Esophagus muscularis mucosa (tissue), 4 donors: ENCODE measurements at regions not wholly inside any gene's neighbourhood (a gene's known extent, or its start where the extent isn't known, plus 50 kb on each side); places are given as distances from the start of the nearest gene placed in this dataset.

Experiments
- DNase-seq: peaks from one replicate; pipeline ENCODE4 v3.0.0-alpha.2; 2017; ENCODE audit errors: extremely low spot score
- H3K27ac ChIP-seq, 4 donors: fragments of 200-600 bp; sonication (generic); replicated peaks in 1 of 4; 1 replicate in 3 of 4; 2 replicates in 1 of 4; pipeline ENCODE4 v1.5.1; 2016 to 2019; ENCODE audit warnings: mild to moderate bottlenecking in 1 of 4
- H3K27me3 ChIP-seq, 4 donors: fragments of 200-600 bp; sonication (generic); one replicate each; pipeline versions ENCODE4 v1.5.1 to v1.6.0; 2016 to 2019
- H3K36me3 ChIP-seq, 4 donors: fragments of 200-600 bp; sonication (generic); one replicate each; pipeline ENCODE4 v1.5.1; 2016 to 2019
- H3K4me1 ChIP-seq, 4 donors: fragments of 200-600 bp; sonication (generic); one replicate each; pipeline ENCODE4 v1.5.1; 2016 to 2019
- H3K4me3 ChIP-seq, 4 donors: fragments of 200-600 bp; sonication (generic); 1 replicate in 2 of 4; 2 replicates in 2 of 4; pipeline ENCODE4 v1.5.1; 2016 to 2019; ENCODE audit warnings: mild to moderate bottlenecking in 4 of 4, moderate library complexity in 1 of 4
- H3K9me3 ChIP-seq, 4 donors: fragments of 200-600 bp; sonication (generic); 1 replicate in 3 of 4; 2 replicates in 1 of 4; pipeline ENCODE4 v1.5.1; 2016 to 2019
- EP300 ChIP-seq: sonication (generic); formaldehyde crosslinking; IDR thresholded peaks from one replicate; pipeline ENCODE4 v1.6.1; 2017; ENCODE audit warnings: antibody characterized with exemption
- POLR2A ChIP-seq: fragments of 450-650 bp; IDR thresholded peaks from one replicate; pipeline ENCODE4 v1.6.1; 2017; ENCODE audit warnings: antibody characterized with exemption, moderate library complexity, mild to moderate bottlenecking, low read depth
- POLR2AphosphoS5 ChIP-seq, 2 donors: sonication (generic); formaldehyde crosslinking; IDR thresholded peaks; one replicate each; pipeline ENCODE4 v1.6.1; 2017; ENCODE audit warnings: antibody characterized with exemption in 2 of 2
- WGBS: methylation state at CpG from one replicate; pipeline ENCODE4 v1.1.5; 2018; 5-methylcytosine and 5-hydroxymethylcytosine counted together
- intact Hi-C: fragments of 100-400 bp; cut with DNase I; formaldehyde crosslinking; loops from one replicate; pipeline ENCODE4 v1.15.1; 2023
- TF ChIP-seq, protein P1 (sequence below), 3 experiments: fragments of 200-600 bp in 2 of 3; fragments of 450-650 bp in 1 of 3; sonication (generic) in 2 of 3; IDR thresholded peaks; one replicate each; pipeline ENCODE4 v1.5.1; 2017 to 2019; ENCODE audit warnings: antibody characterized with exemption in 3 of 3, mild to moderate bottlenecking in 2 of 3, moderate library complexity in 1 of 3

- TF ChIP-seq POLR2A (no peak), POLR2AphosphoS5 (IDR thresholded peaks at IDR 0.05) (no peak), EP300 (no peak)
- TF ChIP-seq, protein P1, sequence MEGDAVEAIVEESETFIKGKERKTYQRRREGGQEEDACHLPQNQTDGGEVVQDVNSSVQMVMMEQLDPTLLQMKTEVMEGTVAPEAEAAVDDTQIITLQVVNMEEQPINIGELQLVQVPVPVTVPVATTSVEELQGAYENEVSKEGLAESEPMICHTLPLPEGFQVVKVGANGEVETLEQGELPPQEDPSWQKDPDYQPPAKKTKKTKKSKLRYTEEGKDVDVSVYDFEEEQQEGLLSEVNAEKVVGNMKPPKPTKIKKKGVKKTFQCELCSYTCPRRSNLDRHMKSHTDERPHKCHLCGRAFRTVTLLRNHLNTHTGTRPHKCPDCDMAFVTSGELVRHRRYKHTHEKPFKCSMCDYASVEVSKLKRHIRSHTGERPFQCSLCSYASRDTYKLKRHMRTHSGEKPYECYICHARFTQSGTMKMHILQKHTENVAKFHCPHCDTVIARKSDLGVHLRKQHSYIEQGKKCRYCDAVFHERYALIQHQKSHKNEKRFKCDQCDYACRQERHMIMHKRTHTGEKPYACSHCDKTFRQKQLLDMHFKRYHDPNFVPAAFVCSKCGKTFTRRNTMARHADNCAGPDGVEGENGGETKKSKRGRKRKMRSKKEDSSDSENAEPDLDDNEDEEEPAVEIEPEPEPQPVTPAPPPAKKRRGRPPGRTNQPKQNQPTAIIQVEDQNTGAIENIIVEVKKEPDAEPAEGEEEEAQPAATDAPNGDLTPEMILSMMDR (IDR thresholded peaks at IDR 0.05) = no peak
- WGBS = 44% methylated on average over 3 of the region's 3 CpGs
- intact Hi-C loops = no loop called here
- Histone ChIP-seq H3K27ac (no peak overlapping the region), H3K4me1 (no peaks in the 10 kb centered on the region), H3K36me3 (no peaks in the 10 kb centered on the region), H3K9me3 (peaks cover 0 to 4% (median 0%) of the 10 kb centered on the region in 4 donors), H3K4me3 (no peak overlapping the region), H3K27me3 (no peaks in the 10 kb centered on the region)
- DNase-seq = no peak
Observed at GRCh38 chr14:44791730-44792129, 170.0 kb downstream of the KLHL28 start.

GRCh38 chr14:44788612-44789011 is 173.1 kb downstream of the KLHL28 start:
- TF ChIP-seq POLR2A (no peak), POLR2AphosphoS5 (IDR thresholded peaks at IDR 0.05) (no peak), EP300 (no peak)
- TF ChIP-seq, protein P1 (IDR thresholded peaks at IDR 0.05) = no peak
- Histone ChIP-seq H3K4me3 (no peak overlapping the region), H3K4me1 (no peaks in the 10 kb centered on the region), H3K27ac (no peak overlapping the region), H3K36me3 (no peaks in the 10 kb centered on the region), H3K27me3 (no peaks in the 10 kb centered on the region), H3K9me3 (peaks cover 0 to 4% (median 0%) of the 10 kb centered on the region in 4 donors)
- DNase-seq = no peak
- 92% methylated on average over 1 of the region's 1 CpG for WGBS
- intact Hi-C loops = no loop called here

DNA sequence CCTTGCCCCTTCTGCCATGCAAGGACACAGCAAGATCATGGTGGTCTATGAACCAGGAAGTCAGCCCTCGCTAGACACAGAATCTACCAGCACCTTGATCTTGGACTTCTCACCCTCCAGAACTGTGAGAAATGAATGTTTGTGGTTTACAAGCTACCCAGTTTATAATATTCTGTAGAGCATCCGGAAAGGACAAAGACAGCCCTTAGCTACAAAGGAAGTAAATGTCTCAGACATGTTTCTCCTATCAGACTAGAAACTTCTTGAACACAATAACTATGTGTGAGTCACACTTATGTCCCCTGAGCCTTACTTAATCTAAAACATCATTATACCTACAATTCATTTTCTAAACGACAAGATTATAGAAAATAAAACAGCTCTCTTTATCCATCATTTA is 176.7 kb downstream of the KLHL28 start:
- H3K4me1 ChIP-seq = no peaks in the 10 kb centered on the region
- H3K27ac ChIP-seq = no peak overlapping the region
- H3K4me3 ChIP-seq = no peak overlapping the region
- no peak for TF ChIP-seq POLR2A
- TF ChIP-seq, protein P1 (IDR thresholded peaks at IDR 0.05) = no peak
- no peak for TF ChIP-seq POLR2AphosphoS5 (IDR thresholded peaks at IDR 0.05)
- TF ChIP-seq EP300 = no peak
- DNase-seq = no peak
- no peaks in the 10 kb centered on the region for H3K27me3 ChIP-seq
- no peaks in the 10 kb centered on the region for H3K36me3 ChIP-seq
- intact Hi-C loops = no loop called here
- H3K9me3 ChIP-seq = peaks cover 0 to 4% (median 0%) of the 10 kb centered on the region in 4 donors
- 45% methylated on average over 3 of the region's 3 CpGs for WGBS

GRCh38 chr14:44783901-44784300 is 177.8 kb downstream of the KLHL28 start:
- Histone ChIP-seq H3K9me3 (no peaks in the 10 kb centered on the region), H3K4me3 (no peak overlapping the region), H3K4me1 (no peaks in the 10 kb centered on the region), H3K36me3 (no peaks in the 10 kb centered on the region), H3K27ac (no peak overlapping the region), H3K27me3 (no peaks in the 10 kb centered on the region)
- intact Hi-C loops = no loop called here
- TF ChIP-seq EP300 (no peak), POLR2AphosphoS5 (IDR thresholded peaks at IDR 0.05) (no peak), POLR2A (no peak)
- TF ChIP-seq, protein P1 (IDR thresholded peaks at IDR 0.05) = no peak
- no peak for DNase-seq

- no peaks in the 10 kb centered on the region for H3K27me3 ChIP-seq
- H3K4me1 ChIP-seq = no peaks in the 10 kb centered on the region
- WGBS = 33% methylated on average over 1 of the region's 1 CpG
- DNase-seq = no peak
- TF ChIP-seq EP300 (no peak), POLR2A (no peak), POLR2AphosphoS5 (IDR thresholded peaks at IDR 0.05) (no peak)
- TF ChIP-seq, protein P1 (IDR thresholded peaks at IDR 0.05) = no peak
- H3K36me3 ChIP-seq = no peaks in the 10 kb centered on the region
- H3K9me3 ChIP-seq = no peaks in the 10 kb centered on the region
- intact Hi-C loops = no loop called here
- no peak overlapping the region for H3K4me3 ChIP-seq
- no peak overlapping the region for H3K27ac ChIP-seq
Observed at GRCh38 chr14:44782775-44783238, 178.9 kb downstream of the KLHL28 start.
